K562 (cell line): ENCODE measurements at regions not wholly inside any gene's neighbourhood (a gene's known extent, or its start where the extent isn't known, plus 50 kb on each side); places are given as distances from the start of the nearest gene placed in this dataset.

Experiments used
- ATAC-seq: fragments of 200-7000 bp; cut with Tn5 transposase; 3 replicates; pipeline ENCODE4 v1.9.1; 2020; ENCODE audit warnings: moderate library complexity
- BruUV-seq: library from RNA; stranded (reverse); fragments of 400-500 nt; replicated peaks from 2 replicates; lab custom pipeline; 2021; lab: Mats Ljungman, UMichigan
- CTCF ChIA-PET: fragments of 300-600 bp; formaldehyde crosslinking; extraction: SDS; loops from one replicate; lab custom pipeline; 2021; ENCODE audit warnings: low intra/inter-chr PET ratio; lab: Yijun Ruan, JAX
- POLR2A ChIA-PET: fragments of 300-600, 350-650 bp; sonication (Branson Sonifier 250); formaldehyde crosslinking; extraction: SDS; loops from one replicate; lab custom pipeline; 2021; ENCODE audit warnings: antibody characterized with exemption, inconsistent platforms; lab: Yijun Ruan, JAX
- DNase-seq, 4 experiments: peaks; one replicate each; pipeline versions ENCODE4 v3.0.0 to v3.0.0-alpha.2; 2011 to 2018; ENCODE audit warnings: low spot score in 3 of 4, mixed read lengths in 3 of 4; ENCODE audit errors: extremely low read depth in 1 of 4
- FAIRE-seq: peaks from 2 replicates; lab custom pipeline; 2011; peaks lifted over from hg19 to GRCh38; lab: Jason Lieb, UNC
- H2AFZ ChIP-seq: 2 replicates; pipeline ENCODE4 v1.6.0; 2011; ENCODE audit warnings: low read depth, low read length, control low read depth, inconsistent platforms
- H3K27ac ChIP-seq: fragments of 200-600 bp; 3 replicates; pipeline ENCODE4 v1.8.0; 2011; ENCODE audit warnings: low read depth, mild to moderate bottlenecking, control low read depth, inconsistent platforms, low read length, moderate library complexity, mixed read lengths; ENCODE audit errors: extremely low read depth
- H3K27me3 ChIP-seq, 2 experiments: fragments of 300-600 bp in 1 of 2; 2 replicates in 1 of 2; 3 replicates in 1 of 2; pipeline versions ENCODE4 v1.6.0 to v1.8.0; 2011; ENCODE audit warnings: inconsistent platforms in 2 of 2, low read length in 2 of 2, mild to moderate bottlenecking in 1 of 2, mixed read lengths in 1 of 2, moderate library complexity in 1 of 2; ENCODE audit not compliant: control insufficient read depth in 2 of 2, insufficient read depth in 2 of 2
- H3K36me3 ChIP-seq: fragments of 300-600 bp; 3 replicates; pipeline ENCODE4 v1.8.0; 2011; ENCODE audit warnings: mild to moderate bottlenecking, low read length, inconsistent platforms; ENCODE audit not compliant: control insufficient read depth, insufficient read depth
- H3K4me1 ChIP-seq, 2 experiments: fragments of 200-600 bp in 1 of 2; replicated peaks in 1 of 2; 2 replicates in 1 of 2; 3 replicates in 1 of 2; pipeline versions ENCODE4 v1.5.1 to v1.8.0; 2011; ENCODE audit warnings: inconsistent platforms in 2 of 2, low read length in 2 of 2, mild to moderate bottlenecking in 1 of 2, mixed read lengths in 1 of 2, moderate library complexity in 1 of 2; ENCODE audit not compliant: control insufficient read depth in 2 of 2, insufficient read depth in 2 of 2
- H3K4me2 ChIP-seq: 2 replicates; pipeline ENCODE4 v1.6.1; 2011; ENCODE audit warnings: low read length, control low read depth, inconsistent platforms, mixed read lengths; ENCODE audit not compliant: insufficient read depth
- H3K4me3 ChIP-seq: fragments of 200-600 bp; sonication (generic), shearing (Covaris generic); 2 replicates; pipeline ENCODE4 v1.5.1; 2016; ENCODE audit warnings: control low read depth, inconsistent platforms
- H3K79me2 ChIP-seq: fragments of 200-600 bp; 3 replicates; pipeline ENCODE4 v1.8.0; 2011; ENCODE audit warnings: low read length, inconsistent platforms; ENCODE audit not compliant: control insufficient read depth, insufficient read depth
- H3K9ac ChIP-seq, 2 experiments: 2 replicates each; pipeline versions ENCODE4 v1.6.0 to v1.6.1; 2011; ENCODE audit warnings: low read depth in 2 of 2, low read length in 2 of 2, control low read depth in 1 of 2, inconsistent platforms in 1 of 2, mild to moderate bottlenecking in 1 of 2, mixed read lengths in 1 of 2; ENCODE audit not compliant: insufficient read depth in 1 of 2
- H3K9me1 ChIP-seq: one replicate; pipeline ENCODE4 v1.6.0; 2011; ENCODE audit warnings: inconsistent platforms, mild to moderate bottlenecking, low read length, moderate library complexity; ENCODE audit not compliant: control insufficient read depth, insufficient read depth
- H3K9me3 ChIP-seq: replicated peaks from 2 replicates; pipeline ENCODE4 v1.5.1; 2011; ENCODE audit warnings: low read depth, low read length, inconsistent platforms; ENCODE audit not compliant: control insufficient read depth, insufficient read depth
- H4K20me1 ChIP-seq: replicated peaks from 2 replicates; pipeline ENCODE4 v1.6.1; 2011; ENCODE audit warnings: low read length, inconsistent platforms, mixed read lengths; ENCODE audit not compliant: control insufficient read depth, insufficient read depth
- CBFA2T2 ChIP-seq: fragments of 450-650 bp; conservative IDR thresholded peaks from 2 replicates; pipeline ENCODE4 v1.6.1; 2017; ENCODE audit warnings: mild to moderate bottlenecking
- CTBP1 ChIP-seq: fragments of 450-650 bp; IDR thresholded peaks from 2 replicates; pipeline ENCODE4 v1.6.1; 2016; ENCODE audit warnings: borderline replicate concordance
- FUS ChIP-seq: fragments of 200-400 bp; formaldehyde crosslinking; optimal IDR thresholded peaks from 2 replicates; pipeline ENCODE3; 2017; ENCODE audit warnings: low read depth, low read length
- GTF2A2 ChIP-seq: IDR thresholded peaks from 2 replicates; pipeline ENCODE4 v1.6.1; 2016; ENCODE audit warnings: mild to moderate bottlenecking, missing genetic modification characterization, missing compliant biosample characterization
- JUND ChIP-seq, 2 experiments: IDR thresholded peaks; 2 replicates in 1 of 2; 3 replicates in 1 of 2; pipeline ENCODE4 v1.6.1; 2011; ENCODE audit warnings: borderline replicate concordance in 2 of 2, low read depth in 2 of 2, low read length in 2 of 2, improper control_type of control experiment in 1 of 2, missing biosample characterization in 1 of 2, missing genetic modification characterization in 1 of 2, missing genetic modification reagents in 1 of 2
- KDM4B ChIP-seq, 2 experiments: fragments of 450-650 bp in 1 of 2; sonication (generic) in 1 of 2; IDR thresholded peaks; 2 replicates each; pipeline ENCODE4 v1.6.1; 2016 to 2017; ENCODE audit warnings: borderline replicate concordance in 2 of 2, antibody characterized with exemption in 1 of 2, low read depth in 1 of 2, mild to moderate bottlenecking in 1 of 2
- MCM5 ChIP-seq: fragments of 450-650 bp; IDR thresholded peaks from 2 replicates; pipeline ENCODE4 v1.6.1; 2016; ENCODE audit warnings: low read depth
- MTA1 ChIP-seq: fragments of 450-650 bp; IDR thresholded peaks from 2 replicates; pipeline ENCODE4 v1.6.1; 2017; ENCODE audit warnings: borderline replicate concordance
- PHB ChIP-seq: fragments of 250-450 bp; sonication (Bioruptor Pico); IDR thresholded peaks from 2 replicates; pipeline ENCODE4 v1.5.0; 2021
- PHF20 ChIP-seq: fragments of 450-650 bp; IDR thresholded peaks from 2 replicates; pipeline ENCODE4 v1.6.1; 2018; ENCODE audit not compliant: partially characterized antibody
- WGBS: fragments of 100-300 bp; shearing (Covaris generic); methylation state at CpG from one replicate; pipeline ENCODE4 v1.1.6; 2016; ENCODE audit warnings: low coverage, mixed read lengths; ENCODE audit not compliant: insufficient coverage; ENCODE audit errors: missing lambda C conversion rate; 5-methylcytosine and 5-hydroxymethylcytosine counted together
- in situ Hi-C: fragments of 300-500 bp; cut with MboI; formaldehyde crosslinking; loops from 4 replicates; pipeline ENCODE4 v1.15.0; 2018; ENCODE audit warnings: inconsistent platforms, mixed read lengths
- intact Hi-C: fragments of 100-400 bp; cut with micrococcal nuclease; formaldehyde crosslinking; loops from 2 replicates; pipeline ENCODE4 v1.14.2; 2022
- TF ChIP-seq, protein P1 (sequence below): fragments of 450-650 bp; IDR thresholded peaks from 2 replicates; pipeline ENCODE4 v1.6.1; 2016
- TF ChIP-seq, protein P2 (sequence below), 2 experiments: IDR thresholded peaks; 2 replicates each; pipeline ENCODE4 v1.6.1; 2011; ENCODE audit warnings: borderline replicate concordance in 1 of 2, control low read depth in 1 of 2, low read depth in 1 of 2, low read length in 1 of 2, mild to moderate bottlenecking in 1 of 2, mixed read lengths in 1 of 2, moderate library complexity in 1 of 2; ENCODE audit not compliant: insufficient read depth in 1 of 2, insufficient read length in 1 of 2, poor library complexity in 1 of 2, severe bottlenecking in 1 of 2; ENCODE audit errors: extremely low read depth in 1 of 2
- TF ChIP-seq, protein P3 (sequence below): fragments of 250-450 bp; sonication (Bioruptor Pico); IDR thresholded peaks from 2 replicates; pipeline ENCODE4 v1.5.0; 2021; ENCODE audit warnings: mild to moderate bottlenecking, borderline replicate concordance
- TF ChIP-seq, protein P4 (sequence below): fragments of 150-350 bp; IDR thresholded peaks from 2 replicates; pipeline ENCODE4 v1.6.1; 2014; ENCODE audit warnings: low read depth, mild to moderate bottlenecking, low read length, borderline replicate concordance

DNA sequence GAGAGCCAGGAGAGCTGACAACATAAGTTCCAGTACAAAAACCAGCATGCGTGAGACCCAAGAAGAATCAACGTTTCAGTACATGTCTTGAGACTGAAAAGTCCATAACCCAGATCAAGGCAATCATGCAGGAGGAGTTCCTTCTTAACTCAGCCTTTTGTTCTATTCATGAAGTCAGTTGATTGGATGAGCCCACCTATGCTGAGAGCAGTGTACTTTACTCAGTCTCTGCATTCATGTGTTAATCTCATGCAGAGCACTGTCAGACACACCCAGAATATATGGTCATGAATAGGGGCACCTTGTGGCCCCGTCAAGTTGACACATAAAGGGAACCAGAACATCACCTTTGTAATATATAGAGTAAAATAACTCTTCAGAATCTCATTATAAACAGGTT lies 653.6 kb upstream of the CNTNAP5 start:
- H4K20me1 ChIP-seq: no peaks in the 10 kb centered on the region
- no peak overlapping the region for H2AFZ ChIP-seq
- no peaks in the 10 kb centered on the region for H3K79me2 ChIP-seq
- BruUV-seq: no TSS peak
- CTCF ChIA-PET: no interaction called here
- H3K27ac ChIP-seq: no peak overlapping the region
- no peak for ATAC-seq
- H3K4me1 ChIP-seq: no peaks in the 10 kb centered on the region
- in situ Hi-C loops: no loop called here
- no peak overlapping the region for H3K4me2 ChIP-seq
- 0% methylated on average over 3 of the region's 3 CpGs for WGBS
- intact Hi-C loops: no loop called here
- no peaks in the 10 kb centered on the region for H3K36me3 ChIP-seq
- H3K9me1 ChIP-seq: no peaks in the 10 kb centered on the region
- FAIRE-seq: no peak
- H3K9ac ChIP-seq: no peak overlapping the region
- POLR2A ChIA-PET: no interaction called here
- H3K27me3 ChIP-seq: no peaks in the 10 kb centered on the region
- H3K9me3 ChIP-seq: no peaks in the 10 kb centered on the region
- DNase-seq: no peak
- H3K4me3 ChIP-seq: no peak overlapping the region
- TF ChIP-seq PHB (no peak), CTBP1 (no peak), FUS (no peak), KDM4B (IDR thresholded peaks at IDR 0.05; ENCODE audit: borderline replicate concordance in 2 of 2, low read depth in 1 of 2) (no peak), PHF20 (no peak), JUND (IDR thresholded peaks at IDR 0.05; ENCODE audit: borderline replicate concordance, low read depth, low read length) (no peak), JUND (tag; IDR thresholded peaks at IDR 0.05; ENCODE audit: borderline replicate concordance, low read depth, low read length) (no peak), CBFA2T2 (no peak), MCM5 (no peak), MTA1 (no peak), GTF2A2 (tag) (no peak)
- TF ChIP-seq, protein P1, sequence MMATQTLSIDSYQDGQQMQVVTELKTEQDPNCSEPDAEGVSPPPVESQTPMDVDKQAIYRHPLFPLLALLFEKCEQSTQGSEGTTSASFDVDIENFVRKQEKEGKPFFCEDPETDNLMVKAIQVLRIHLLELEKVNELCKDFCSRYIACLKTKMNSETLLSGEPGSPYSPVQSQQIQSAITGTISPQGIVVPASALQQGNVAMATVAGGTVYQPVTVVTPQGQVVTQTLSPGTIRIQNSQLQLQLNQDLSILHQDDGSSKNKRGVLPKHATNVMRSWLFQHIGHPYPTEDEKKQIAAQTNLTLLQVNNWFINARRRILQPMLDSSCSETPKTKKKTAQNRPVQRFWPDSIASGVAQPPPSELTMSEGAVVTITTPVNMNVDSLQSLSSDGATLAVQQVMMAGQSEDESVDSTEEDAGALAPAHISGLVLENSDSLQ: no peak
- TF ChIP-seq, protein P2, sequence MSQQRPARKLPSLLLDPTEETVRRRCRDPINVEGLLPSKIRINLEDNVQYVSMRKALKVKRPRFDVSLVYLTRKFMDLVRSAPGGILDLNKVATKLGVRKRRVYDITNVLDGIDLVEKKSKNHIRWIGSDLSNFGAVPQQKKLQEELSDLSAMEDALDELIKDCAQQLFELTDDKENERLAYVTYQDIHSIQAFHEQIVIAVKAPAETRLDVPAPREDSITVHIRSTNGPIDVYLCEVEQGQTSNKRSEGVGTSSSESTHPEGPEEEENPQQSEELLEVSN (IDR thresholded peaks at IDR 0.05; ENCODE audit: borderline replicate concordance in 1 of 2, extremely low read depth in 1 of 2, insufficient read depth in 1 of 2, insufficient read length in 1 of 2, low read depth in 1 of 2, low read length in 1 of 2, poor library complexity in 1 of 2, severe bottlenecking in 1 of 2): no peak
- TF ChIP-seq, protein P3, sequence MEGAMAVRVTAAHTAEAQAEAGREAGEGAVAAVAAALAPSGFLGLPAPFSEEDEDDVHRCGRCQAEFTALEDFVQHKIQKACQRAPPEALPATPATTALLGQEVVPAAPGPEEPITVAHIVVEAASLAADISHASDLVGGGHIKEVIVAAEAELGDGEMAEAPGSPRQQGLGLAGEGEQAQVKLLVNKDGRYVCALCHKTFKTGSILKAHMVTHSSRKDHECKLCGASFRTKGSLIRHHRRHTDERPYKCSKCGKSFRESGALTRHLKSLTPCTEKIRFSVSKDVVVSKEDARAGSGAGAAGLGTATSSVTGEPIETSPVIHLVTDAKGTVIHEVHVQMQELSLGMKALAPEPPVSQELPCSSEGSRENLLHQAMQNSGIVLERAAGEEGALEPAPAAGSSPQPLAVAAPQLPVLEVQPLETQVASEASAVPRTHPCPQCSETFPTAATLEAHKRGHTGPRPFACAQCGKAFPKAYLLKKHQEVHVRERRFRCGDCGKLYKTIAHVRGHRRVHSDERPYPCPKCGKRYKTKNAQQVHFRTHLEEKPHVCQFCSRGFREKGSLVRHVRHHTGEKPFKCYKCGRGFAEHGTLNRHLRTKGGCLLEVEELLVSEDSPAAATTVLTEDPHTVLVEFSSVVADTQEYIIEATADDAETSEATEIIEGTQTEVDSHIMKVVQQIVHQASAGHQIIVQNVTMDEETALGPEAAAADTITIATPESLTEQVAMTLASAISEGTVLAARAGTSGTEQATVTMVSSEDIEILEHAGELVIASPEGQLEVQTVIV (CRISPR knock-in tag): no peak
- TF ChIP-seq, protein P4, sequence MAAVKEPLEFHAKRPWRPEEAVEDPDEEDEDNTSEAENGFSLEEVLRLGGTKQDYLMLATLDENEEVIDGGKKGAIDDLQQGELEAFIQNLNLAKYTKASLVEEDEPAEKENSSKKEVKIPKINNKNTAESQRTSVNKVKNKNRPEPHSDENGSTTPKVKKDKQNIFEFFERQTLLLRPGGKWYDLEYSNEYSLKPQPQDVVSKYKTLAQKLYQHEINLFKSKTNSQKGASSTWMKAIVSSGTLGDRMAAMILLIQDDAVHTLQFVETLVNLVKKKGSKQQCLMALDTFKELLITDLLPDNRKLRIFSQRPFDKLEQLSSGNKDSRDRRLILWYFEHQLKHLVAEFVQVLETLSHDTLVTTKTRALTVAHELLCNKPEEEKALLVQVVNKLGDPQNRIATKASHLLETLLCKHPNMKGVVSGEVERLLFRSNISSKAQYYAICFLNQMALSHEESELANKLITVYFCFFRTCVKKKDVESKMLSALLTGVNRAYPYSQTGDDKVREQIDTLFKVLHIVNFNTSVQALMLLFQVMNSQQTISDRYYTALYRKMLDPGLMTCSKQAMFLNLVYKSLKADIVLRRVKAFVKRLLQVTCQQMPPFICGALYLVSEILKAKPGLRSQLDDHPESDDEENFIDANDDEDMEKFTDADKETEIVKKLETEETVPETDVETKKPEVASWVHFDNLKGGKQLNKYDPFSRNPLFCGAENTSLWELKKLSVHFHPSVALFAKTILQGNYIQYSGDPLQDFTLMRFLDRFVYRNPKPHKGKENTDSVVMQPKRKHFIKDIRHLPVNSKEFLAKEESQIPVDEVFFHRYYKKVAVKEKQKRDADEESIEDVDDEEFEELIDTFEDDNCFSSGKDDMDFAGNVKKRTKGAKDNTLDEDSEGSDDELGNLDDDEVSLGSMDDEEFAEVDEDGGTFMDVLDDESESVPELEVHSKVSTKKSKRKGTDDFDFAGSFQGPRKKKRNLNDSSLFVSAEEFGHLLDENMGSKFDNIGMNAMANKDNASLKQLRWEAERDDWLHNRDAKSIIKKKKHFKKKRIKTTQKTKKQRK: no peak
